SU-DHL-6 (cell line): ENCODE measurements at regions not wholly inside any gene's neighbourhood (a gene's known extent, or its start where the extent isn't known, plus 50 kb on each side); places are given as distances from the start of the nearest gene placed in this dataset.

ENCODE experiments used
- H2AFZ ChIP-seq: fragments of 200-600 bp; sonication (generic); 2 replicates; pipeline ENCODE4 v1.6.1; 2014; ENCODE audit warnings: low read depth, mild to moderate bottlenecking, moderate library complexity, mixed read lengths, antibody characterized with exemption, low read length; ENCODE audit not compliant: severe bottlenecking
- H3F3A ChIP-seq: fragments of 200-600 bp; shearing (Covaris generic); 2 replicates; pipeline ENCODE4 v1.6.0; 2016; ENCODE audit warnings: antibody characterized with exemption, mild to moderate bottlenecking; ENCODE audit not compliant: insufficient read depth
- H3K27ac ChIP-seq: fragments of 200-600 bp; sonication (generic); 2 replicates; pipeline ENCODE4 v1.5.1; 2016; ENCODE audit warnings: low read depth, mild to moderate bottlenecking, low read length, moderate library complexity, mixed read lengths
- H3K27me3 ChIP-seq: fragments of 200-600 bp; sonication (generic), shearing (Covaris generic); 2 replicates; pipeline ENCODE4 v1.6.0; 2014; ENCODE audit warnings: mild to moderate bottlenecking, low read length
- H3K36me3 ChIP-seq: fragments of 200-600 bp; sonication (generic); 2 replicates; pipeline ENCODE4 v1.6.1; 2014; ENCODE audit warnings: mild to moderate bottlenecking, low read length, mixed read lengths
- H3K4me2 ChIP-seq: fragments of 300-600, 200-600 bp; shearing (Covaris generic), sonication (generic); 2 replicates; pipeline ENCODE4 v1.6.0; 2014; ENCODE audit warnings: low read length, low read depth, mild to moderate bottlenecking; ENCODE audit not compliant: poor library complexity, severe bottlenecking
- H3K4me3 ChIP-seq: fragments of 200-600 bp; sonication (generic); 2 replicates; pipeline ENCODE4 v1.5.1; 2014; ENCODE audit warnings: antibody characterized with exemption, low read length, mild to moderate bottlenecking, mixed read lengths; ENCODE audit not compliant: insufficient read depth, poor library complexity, severe bottlenecking
- H3K79me2 ChIP-seq: fragments of 200-600 bp; sonication (generic); 2 replicates; pipeline ENCODE4 v1.6.1; 2014; ENCODE audit warnings: mild to moderate bottlenecking, low read length, moderate library complexity; ENCODE audit not compliant: insufficient read depth
- H3K9ac ChIP-seq: fragments of 200-600 bp; sonication (generic); 2 replicates; pipeline ENCODE4 v1.7.0; 2014; ENCODE audit warnings: mild to moderate bottlenecking, low read length
- H3K9me2 ChIP-seq: fragments of 200-600 bp; sonication (generic); replicated peaks from 2 replicates; pipeline ENCODE4 v1.6.1; 2014; ENCODE audit warnings: low read length; ENCODE audit not compliant: insufficient read depth
- H3K9me3 ChIP-seq: fragments of 200-600 bp; sonication (generic); 2 replicates; pipeline ENCODE4 v1.6.1; 2014; ENCODE audit warnings: low read length, mixed read lengths; ENCODE audit not compliant: insufficient read depth
- H4K20me1 ChIP-seq: fragments of 200-600 bp; sonication (generic); 2 replicates; pipeline ENCODE4 v1.6.1; 2014; ENCODE audit warnings: low read depth, mild to moderate bottlenecking, antibody characterized with exemption, low read length, moderate library complexity, mixed read lengths
- EZH2phosphoT487 ChIP-seq: fragments of 200-600 bp; sonication (generic), shearing (Covaris generic); conservative IDR thresholded peaks from 2 replicates; pipeline ENCODE4 v1.6.1; 2018; ENCODE audit warnings: mild to moderate bottlenecking, antibody characterized with exemption, low read length, moderate library complexity, mixed read lengths
- TF ChIP-seq, protein P1 (sequence below): fragments of 200-600 bp; sonication (generic); IDR thresholded peaks from one replicate; pipeline ENCODE4 v1.5.1; 2017; ENCODE audit warnings: antibody characterized with exemption, mild to moderate bottlenecking, low read length, moderate library complexity; ENCODE audit not compliant: insufficient read depth, poor library complexity, severe bottlenecking

DNA sequence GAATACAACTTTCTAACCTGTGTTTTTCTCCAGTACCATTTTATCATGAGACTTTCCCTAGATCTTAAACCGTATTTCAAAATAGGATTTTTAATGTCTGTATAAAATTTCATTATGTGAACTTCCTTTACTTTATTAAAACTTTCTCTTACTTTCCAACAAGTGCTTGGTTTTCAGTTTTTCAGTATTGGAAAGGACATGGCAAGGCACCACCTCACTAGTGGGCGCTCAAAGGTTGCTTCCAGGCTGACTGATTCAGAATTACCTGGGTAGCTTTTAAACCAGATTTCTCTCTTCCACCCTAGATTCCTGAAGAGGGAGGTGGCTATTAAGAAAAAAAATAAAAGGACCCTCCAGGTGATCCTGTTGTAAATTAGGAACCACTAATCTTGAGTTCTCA is 236.6 kb downstream of the SOX2 start:
- H3K36me3 ChIP-seq, result no peaks in the 10 kb centered on the region

DNA sequence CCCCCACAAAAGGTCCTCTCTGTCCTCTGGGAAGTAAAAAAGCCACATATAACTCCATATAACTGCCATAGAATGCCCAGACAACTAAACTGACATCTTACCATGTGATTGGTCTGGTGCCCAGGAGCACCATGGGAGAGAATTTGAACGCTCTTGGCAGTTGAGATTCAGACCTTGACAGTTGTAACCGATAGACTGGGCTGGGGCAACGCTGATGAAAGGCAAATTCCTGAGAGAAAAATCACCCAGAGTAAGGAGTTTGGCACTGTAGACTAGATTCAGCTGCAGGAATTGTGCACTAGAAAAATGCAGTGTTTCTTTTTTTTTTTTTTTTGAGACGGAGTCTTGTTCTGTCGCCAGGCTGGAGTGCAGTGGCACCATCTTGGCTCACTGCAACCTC is 240.5 kb downstream of the SOX2 start:
- TF ChIP-seq, protein P1, sequence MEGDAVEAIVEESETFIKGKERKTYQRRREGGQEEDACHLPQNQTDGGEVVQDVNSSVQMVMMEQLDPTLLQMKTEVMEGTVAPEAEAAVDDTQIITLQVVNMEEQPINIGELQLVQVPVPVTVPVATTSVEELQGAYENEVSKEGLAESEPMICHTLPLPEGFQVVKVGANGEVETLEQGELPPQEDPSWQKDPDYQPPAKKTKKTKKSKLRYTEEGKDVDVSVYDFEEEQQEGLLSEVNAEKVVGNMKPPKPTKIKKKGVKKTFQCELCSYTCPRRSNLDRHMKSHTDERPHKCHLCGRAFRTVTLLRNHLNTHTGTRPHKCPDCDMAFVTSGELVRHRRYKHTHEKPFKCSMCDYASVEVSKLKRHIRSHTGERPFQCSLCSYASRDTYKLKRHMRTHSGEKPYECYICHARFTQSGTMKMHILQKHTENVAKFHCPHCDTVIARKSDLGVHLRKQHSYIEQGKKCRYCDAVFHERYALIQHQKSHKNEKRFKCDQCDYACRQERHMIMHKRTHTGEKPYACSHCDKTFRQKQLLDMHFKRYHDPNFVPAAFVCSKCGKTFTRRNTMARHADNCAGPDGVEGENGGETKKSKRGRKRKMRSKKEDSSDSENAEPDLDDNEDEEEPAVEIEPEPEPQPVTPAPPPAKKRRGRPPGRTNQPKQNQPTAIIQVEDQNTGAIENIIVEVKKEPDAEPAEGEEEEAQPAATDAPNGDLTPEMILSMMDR, result no peak
- TF ChIP-seq EZH2phosphoT487, result no peak
- H4K20me1 ChIP-seq, result peaks cover 3% of the 10 kb centered on the region; the same call in 1 of the 2 replicates
- H3K27me3 ChIP-seq, result no peaks in the 10 kb centered on the region
- H3K9me2 ChIP-seq, result no peaks in the 10 kb centered on the region
- H3K9me3 ChIP-seq, result no peaks in the 10 kb centered on the region
- no peak overlapping the region for H3K4me3 ChIP-seq
- no peaks in the 10 kb centered on the region for H3K36me3 ChIP-seq
- no peak overlapping the region for H2AFZ ChIP-seq
- no peak overlapping the region for H3K9ac ChIP-seq
- no peak overlapping the region for H3K27ac ChIP-seq
- H3K79me2 ChIP-seq, result no peaks in the 10 kb centered on the region
- H3K4me2 ChIP-seq, result no peak overlapping the region
- H3F3A ChIP-seq, result no peaks in the 10 kb centered on the region

More for the DNA sequence above, 236.6 kb downstream of the SOX2 start:
- no peaks in the 10 kb centered on the region for H3K27me3 ChIP-seq
- H3K4me3 ChIP-seq, result no peak overlapping the region
- H3K4me2 ChIP-seq, result no peak overlapping the region
- no peak overlapping the region for H3K9ac ChIP-seq
- H4K20me1 ChIP-seq, result no peaks in the 10 kb centered on the region
- H2AFZ ChIP-seq, result no peak overlapping the region
- H3K9me2 ChIP-seq, result no peaks in the 10 kb centered on the region
- H3K27ac ChIP-seq, result no peak overlapping the region
- no peaks in the 10 kb centered on the region for H3K79me2 ChIP-seq
- TF ChIP-seq EZH2phosphoT487, result no peak
- TF ChIP-seq, protein P1, result no peak
- no peaks in the 10 kb centered on the region for H3F3A ChIP-seq
- no peaks in the 10 kb centered on the region for H3K9me3 ChIP-seq

- Histone ChIP-seq H2AFZ (no peak overlapping the region), H3K27me3 (no peaks in the 10 kb centered on the region), H3K4me2 (no peak overlapping the region), H3F3A (no peaks in the 10 kb centered on the region), H4K20me1 (peaks cover 3% of the 10 kb centered on the region; the same call in 1 of the 2 replicates), H3K27ac (no peak overlapping the region), H3K36me3 (no peaks in the 10 kb centered on the region), H3K9me2 (no peaks in the 10 kb centered on the region), H3K9ac (no peak overlapping the region), H3K79me2 (no peaks in the 10 kb centered on the region), H3K4me3 (no peak overlapping the region), H3K9me3 (no peaks in the 10 kb centered on the region)
- TF ChIP-seq, protein P1, result no peak
- TF ChIP-seq EZH2phosphoT487, result no peak
These were observed 241.2 kb downstream of the SOX2 start for GRCh38 chr3:181952929-181953328.

DNA sequence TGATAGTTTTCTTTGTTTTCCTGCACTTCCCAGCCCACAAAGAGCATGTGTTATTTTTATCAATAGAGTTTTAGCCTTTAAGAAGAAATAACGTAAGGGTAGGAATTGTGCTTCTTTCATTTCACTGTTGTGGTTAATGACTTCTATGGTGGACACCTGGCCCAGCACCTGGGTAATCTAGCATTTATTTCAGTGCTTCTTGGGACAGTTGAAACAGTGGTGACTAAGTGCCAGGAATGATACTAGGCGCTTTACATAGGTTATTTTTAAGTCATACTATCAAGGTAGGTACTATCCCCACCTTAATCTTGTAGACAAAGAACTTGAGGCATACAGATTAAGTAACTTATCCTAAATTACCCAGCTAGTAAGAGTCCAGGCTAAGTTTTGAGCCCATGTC is 243.8 kb downstream of the SOX2 start:
- Histone ChIP-seq H2AFZ (no peak overlapping the region), H4K20me1 (peaks cover 3% of the 10 kb centered on the region; the same call in 1 of the 2 replicates), H3K4me2 (no peak overlapping the region), H3K9ac (no peak overlapping the region), H3K27ac (no peak overlapping the region), H3F3A (no peaks in the 10 kb centered on the region), H3K79me2 (no peaks in the 10 kb centered on the region), H3K9me3 (no peaks in the 10 kb centered on the region), H3K27me3 (no peaks in the 10 kb centered on the region), H3K4me3 (no peak overlapping the region), H3K36me3 (no peaks in the 10 kb centered on the region), H3K9me2 (no peaks in the 10 kb centered on the region)
- TF ChIP-seq, protein P1, result no peak
- no peak for TF ChIP-seq EZH2phosphoT487
